IMR-90 (cell line): ENCODE measurements at regions not wholly inside any gene's neighbourhood (a gene's known extent, or its start where the extent isn't known, plus 50 kb on each side); places are given as distances from the start of the nearest gene placed in this dataset.

Experiments
- ATAC-seq: fragments of 200-7000 bp; cut with Tn5 transposase; 2 replicates; pipeline ENCODE4 v1.9.1; 2020; ENCODE audit warnings: low read depth, mild to moderate bottlenecking, moderate library complexity
- BruUV-seq: library from RNA; stranded (reverse); fragments of 400-500 nt; replicated peaks from 2 replicates; lab custom pipeline; 2021; lab: Mats Ljungman, UMichigan
- CTCF ChIA-PET: fragments of 300-600 bp; formaldehyde crosslinking; extraction: SDS; loops from one replicate; lab custom pipeline; 2021; ENCODE audit warnings: antibody characterized with exemption; lab: Yijun Ruan, JAX
- POLR2A ChIA-PET: fragments of 300-600 bp; sonication (Branson Sonifier 250); formaldehyde crosslinking; loops from one replicate; lab custom pipeline; 2022; ENCODE audit warnings: antibody characterized with exemption; ENCODE audit not compliant: unreplicated experiment; lab: Charles Lee
- DNase-seq: peaks from one replicate; pipeline ENCODE4 v3.0.0; 2013
- H2AFZ ChIP-seq: replicated peaks from 2 replicates; pipeline ENCODE3; 2013; ENCODE audit warnings: low read length, mild to moderate bottlenecking; ENCODE audit not compliant: poor library complexity
- H2AK5ac ChIP-seq: 2 replicates; pipeline ENCODE4 v1.6.1; 2013; ENCODE audit warnings: low read depth, low read length, inconsistent platforms
- H2AK9ac ChIP-seq: replicated peaks from 2 replicates; pipeline ENCODE3; 2013; ENCODE audit warnings: mild to moderate bottlenecking, low read depth, low read length, moderate library complexity; ENCODE audit not compliant: poor library complexity
- H2BK120ac ChIP-seq: 2 replicates; pipeline ENCODE4 v1.6.1; 2013; ENCODE audit warnings: low read depth, low read length, inconsistent platforms
- H2BK15ac ChIP-seq: 3 replicates; pipeline ENCODE4 v1.6.1; 2013; ENCODE audit warnings: low read depth, low read length, inconsistent platforms
- H2BK20ac ChIP-seq: 2 replicates; pipeline ENCODE4 v1.6.1; 2013; ENCODE audit warnings: low read depth, mild to moderate bottlenecking, inconsistent platforms, low read length, moderate library complexity
- H2BK5ac ChIP-seq: 2 replicates; pipeline ENCODE4 v1.6.1; 2013; ENCODE audit warnings: mild to moderate bottlenecking, low read depth, low read length, inconsistent platforms; ENCODE audit not compliant: poor library complexity, severe bottlenecking
- H3K14ac ChIP-seq: replicated peaks from 2 replicates; pipeline ENCODE4 v1.6.1; 2013; ENCODE audit warnings: low read depth, low read length, inconsistent platforms
- H3K18ac ChIP-seq: 2 replicates; pipeline ENCODE4 v1.6.1; 2013; ENCODE audit warnings: low read depth, low read length, control low read depth
- H3K23ac ChIP-seq: 2 replicates; pipeline ENCODE4 v1.6.1; 2013; ENCODE audit warnings: low read depth, low read length, inconsistent platforms
- H3K27ac ChIP-seq: 2 replicates; pipeline ENCODE4 v1.5.1; 2013; ENCODE audit warnings: mild to moderate bottlenecking, control low read depth, low read length; ENCODE audit not compliant: insufficient read depth
- H3K27me3 ChIP-seq: 2 replicates; pipeline ENCODE4 v1.6.1; 2013; ENCODE audit warnings: low read length; ENCODE audit not compliant: control insufficient read depth, insufficient read depth
- H3K36me3 ChIP-seq: 2 replicates; pipeline ENCODE4 v1.6.1; 2013; ENCODE audit warnings: low read length, mixed read lengths; ENCODE audit not compliant: control insufficient read depth, insufficient read depth
- H3K4ac ChIP-seq: 2 replicates; pipeline ENCODE4 v1.6.1; 2013; ENCODE audit warnings: low read depth, low read length, inconsistent platforms
- H3K4me1 ChIP-seq: 2 replicates; pipeline ENCODE4 v1.6.1; 2013; ENCODE audit warnings: low read length, mixed read lengths; ENCODE audit not compliant: control insufficient read depth, insufficient read depth
- H3K4me2 ChIP-seq: 2 replicates; pipeline ENCODE4 v1.6.1; 2013; ENCODE audit warnings: low read depth, mild to moderate bottlenecking, control low read depth, low read length, moderate library complexity
- H3K4me3 ChIP-seq: 2 replicates; pipeline ENCODE4 v1.5.1; 2013; ENCODE audit warnings: low read depth, mild to moderate bottlenecking, control low read depth, low read length, moderate library complexity; ENCODE audit not compliant: insufficient read depth
- H3K56ac ChIP-seq: 2 replicates; pipeline ENCODE4 v1.6.1; 2013; ENCODE audit warnings: low read length, inconsistent platforms; ENCODE audit not compliant: insufficient read depth; ENCODE audit errors: extremely low read depth
- H3K79me1 ChIP-seq, 2 experiments: 2 replicates each; pipeline ENCODE4 v1.6.1; 2013; ENCODE audit warnings: low read length in 2 of 2, inconsistent platforms in 1 of 2, low read depth in 1 of 2
- H3K9ac ChIP-seq: 2 replicates; pipeline ENCODE4 v1.6.1; 2013; ENCODE audit warnings: low read depth, low read length, control low read depth
- H3K9me1 ChIP-seq: 2 replicates; pipeline ENCODE4 v1.6.1; 2013; ENCODE audit warnings: low read length, inconsistent platforms; ENCODE audit not compliant: insufficient read depth
- H3K9me3 ChIP-seq: 2 replicates; pipeline ENCODE4 v1.6.1; 2013; ENCODE audit warnings: low read length; ENCODE audit not compliant: control insufficient read depth, insufficient read depth
- H4K20me1 ChIP-seq: 2 replicates; pipeline ENCODE4 v1.6.1; 2013; ENCODE audit warnings: low read length, inconsistent platforms; ENCODE audit not compliant: insufficient read depth
- H4K5ac ChIP-seq: 2 replicates; pipeline ENCODE4 v1.6.1; 2013; ENCODE audit warnings: mild to moderate bottlenecking, low read depth, low read length, control low read depth
- H4K8ac ChIP-seq, 2 experiments: 2 replicates each; pipeline ENCODE4 v1.6.1; 2013; ENCODE audit warnings: low read depth in 2 of 2, low read length in 2 of 2, control low read depth in 1 of 2, inconsistent platforms in 1 of 2
- H4K91ac ChIP-seq: 2 replicates; pipeline ENCODE4 v1.6.1; 2013; ENCODE audit warnings: low read depth, low read length, inconsistent platforms; ENCODE audit not compliant: insufficient read depth
- BHLHE40 ChIP-seq: fragments of 150-350 bp; IDR thresholded peaks from 2 replicates; pipeline ENCODE4 v1.6.1; 2016; ENCODE audit warnings: mild to moderate bottlenecking, low read depth, low read length
- CEBPB ChIP-seq: IDR thresholded peaks from 2 replicates; pipeline ENCODE4 v1.6.1; 2012; ENCODE audit warnings: low read depth, low read length, improper control_type of control experiment
- CHD1 ChIP-seq: IDR thresholded peaks from 2 replicates; pipeline ENCODE4 v1.6.1; 2012; ENCODE audit warnings: low read depth, low read length, improper control_type of control experiment
- FOS ChIP-seq: fragments of 150-350 bp; IDR thresholded peaks from 2 replicates; pipeline ENCODE4 v1.6.1; 2016; ENCODE audit warnings: low read depth, low read length
- MAFK ChIP-seq: IDR thresholded peaks from 2 replicates; pipeline ENCODE4 v1.6.1; 2012; ENCODE audit warnings: low read depth, low read length, improper control_type of control experiment
- MAZ ChIP-seq: IDR thresholded peaks from 2 replicates; pipeline ENCODE4 v1.6.1; 2012; ENCODE audit warnings: low read depth, mild to moderate bottlenecking, low read length, improper control_type of control experiment, moderate library complexity, borderline replicate concordance
- MXI1 ChIP-seq: IDR thresholded peaks from 2 replicates; pipeline ENCODE4 v1.6.1; 2012; ENCODE audit warnings: low read depth, mild to moderate bottlenecking, low read length, moderate library complexity, borderline replicate concordance
- NFE2L2 ChIP-seq: fragments of 150-350 bp; IDR thresholded peaks from 2 replicates; pipeline ENCODE4 v1.6.1; 2016; ENCODE audit warnings: low read depth, mild to moderate bottlenecking, low read length
- POLR2A ChIP-seq: IDR thresholded peaks from 2 replicates; pipeline ENCODE4 v1.6.1; 2012; ENCODE audit warnings: mild to moderate bottlenecking, low read depth, low read length
- RAD21 ChIP-seq: IDR thresholded peaks from 2 replicates; pipeline ENCODE4 v1.6.1; 2012; ENCODE audit warnings: low read length, improper control_type of control experiment
- RCOR1 ChIP-seq: IDR thresholded peaks from 2 replicates; pipeline ENCODE4 v1.6.1; 2012; ENCODE audit warnings: mild to moderate bottlenecking, low read length, improper control_type of control experiment; ENCODE audit not compliant: insufficient replicate concordance
- RFX5 ChIP-seq: IDR thresholded peaks from 2 replicates; pipeline ENCODE4 v1.8.0; 2012; ENCODE audit warnings: low read depth, mild to moderate bottlenecking, low read length, moderate library complexity
- SMC3 ChIP-seq: fragments of 150-350 bp; IDR thresholded peaks from 2 replicates; pipeline ENCODE4 v1.6.1; 2016; ENCODE audit warnings: low read depth, mild to moderate bottlenecking, antibody characterized with exemption, low read length, moderate library complexity
- USF2 ChIP-seq: fragments of 150-350 bp; IDR thresholded peaks from 2 replicates; pipeline ENCODE4 v1.6.1; 2017; ENCODE audit warnings: mild to moderate bottlenecking, antibody characterized with exemption, low read length, low read depth
- WGBS, 2 experiments: methylation state at CpG; one replicate each; pipeline versions ENCODE4 v1.1.5 to v1.1.7; 2013; ENCODE audit warnings: missing lambda C conversion rate in 2 of 2; ENCODE audit not compliant: insufficient read length in 1 of 2; ENCODE audit errors: extremely low coverage in 2 of 2; 5-methylcytosine and 5-hydroxymethylcytosine counted together
- dilution Hi-C: fragments of 300-500 bp; cut with HindIII; formaldehyde crosslinking; loops from one replicate; pipeline ENCODE4 v1.14.3; 2018; ENCODE audit warnings: low sequenced_read_pairs; ENCODE audit not compliant: unreplicated experiment
- in situ Hi-C: fragments of 300-500 bp; cut with MboI; formaldehyde crosslinking; loops from 3 replicates; pipeline ENCODE4 v1.14.3; 2019; ENCODE audit warnings: low sequenced_read_pairs, inconsistent platforms, mixed read lengths
- intact Hi-C: fragments of 100-400 bp; cut with micrococcal nuclease; formaldehyde crosslinking; loops from 2 replicates; pipeline ENCODE4 v1.10.0; 2022
- TF ChIP-seq, protein P1 (sequence below): fragments of 150-350 bp; IDR thresholded peaks from 2 replicates; pipeline ENCODE4 v1.6.1; 2016; ENCODE audit warnings: low read depth, mild to moderate bottlenecking, low read length, moderate library complexity, borderline replicate concordance
- TF ChIP-seq, protein P2 (sequence below): conservative IDR thresholded peaks from 2 replicates; pipeline ENCODE4 v1.5.1; 2012; ENCODE audit warnings: mild to moderate bottlenecking, low read depth, low read length, improper control_type of control experiment

GRCh38 chr13:39928261-39928660 lies 272.8 kb downstream of the COG6 start:
- Histone ChIP-seq H2BK120ac (no peak overlapping the region), H2BK5ac (no peak overlapping the region), H4K8ac (no peak overlapping the region), H3K27ac (no peak overlapping the region), H3K4me3 (no peak overlapping the region), H3K18ac (no peak overlapping the region), H3K36me3 (no peaks in the 10 kb centered on the region), H4K91ac (no peak overlapping the region), H4K5ac (no peak overlapping the region), H2AK5ac (no peak overlapping the region), H3K14ac (no peak overlapping the region), H3K4me1 (no peaks in the 10 kb centered on the region), H3K9ac (no peak overlapping the region), H2BK15ac (no peak overlapping the region), H3K27me3 (no peaks in the 10 kb centered on the region), H4K20me1 (no peaks in the 10 kb centered on the region), H2BK20ac (no peak overlapping the region), H3K4me2 (no peak overlapping the region), H2AK9ac (no peak overlapping the region), H3K79me1 (no peaks in the 10 kb centered on the region), H3K4ac (no peak overlapping the region), H2AFZ (no peak overlapping the region), H3K23ac (no peak overlapping the region), H3K9me1 (no peaks in the 10 kb centered on the region), H3K56ac (no peak overlapping the region), H3K9me3 (no peaks in the 10 kb centered on the region)
- intact Hi-C loops, result no loop called here
- dilution Hi-C loops, result no loop called here
- ChIA-PET CTCF (no interaction called here), POLR2A (no interaction called here)
- 43% methylated on average over 1 of the region's 2 CpGs; no CpG with 5 or more reads in 1 of the 2 experiments for WGBS, 2 experiments
- TF ChIP-seq USF2 (no peak), RFX5 (no peak), CHD1 (no peak), SMC3 (no peak), NFE2L2 (no peak), MAZ (no peak), MXI1 (no peak), RAD21 (no peak), POLR2A (no peak), FOS (no peak), RCOR1 (no peak), MAFK (no peak), CEBPB (no peak), BHLHE40 (no peak)
- TF ChIP-seq, protein P1, sequence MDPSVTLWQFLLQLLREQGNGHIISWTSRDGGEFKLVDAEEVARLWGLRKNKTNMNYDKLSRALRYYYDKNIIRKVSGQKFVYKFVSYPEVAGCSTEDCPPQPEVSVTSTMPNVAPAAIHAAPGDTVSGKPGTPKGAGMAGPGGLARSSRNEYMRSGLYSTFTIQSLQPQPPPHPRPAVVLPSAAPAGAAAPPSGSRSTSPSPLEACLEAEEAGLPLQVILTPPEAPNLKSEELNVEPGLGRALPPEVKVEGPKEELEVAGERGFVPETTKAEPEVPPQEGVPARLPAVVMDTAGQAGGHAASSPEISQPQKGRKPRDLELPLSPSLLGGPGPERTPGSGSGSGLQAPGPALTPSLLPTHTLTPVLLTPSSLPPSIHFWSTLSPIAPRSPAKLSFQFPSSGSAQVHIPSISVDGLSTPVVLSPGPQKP, result no peak
- TF ChIP-seq, protein P2, sequence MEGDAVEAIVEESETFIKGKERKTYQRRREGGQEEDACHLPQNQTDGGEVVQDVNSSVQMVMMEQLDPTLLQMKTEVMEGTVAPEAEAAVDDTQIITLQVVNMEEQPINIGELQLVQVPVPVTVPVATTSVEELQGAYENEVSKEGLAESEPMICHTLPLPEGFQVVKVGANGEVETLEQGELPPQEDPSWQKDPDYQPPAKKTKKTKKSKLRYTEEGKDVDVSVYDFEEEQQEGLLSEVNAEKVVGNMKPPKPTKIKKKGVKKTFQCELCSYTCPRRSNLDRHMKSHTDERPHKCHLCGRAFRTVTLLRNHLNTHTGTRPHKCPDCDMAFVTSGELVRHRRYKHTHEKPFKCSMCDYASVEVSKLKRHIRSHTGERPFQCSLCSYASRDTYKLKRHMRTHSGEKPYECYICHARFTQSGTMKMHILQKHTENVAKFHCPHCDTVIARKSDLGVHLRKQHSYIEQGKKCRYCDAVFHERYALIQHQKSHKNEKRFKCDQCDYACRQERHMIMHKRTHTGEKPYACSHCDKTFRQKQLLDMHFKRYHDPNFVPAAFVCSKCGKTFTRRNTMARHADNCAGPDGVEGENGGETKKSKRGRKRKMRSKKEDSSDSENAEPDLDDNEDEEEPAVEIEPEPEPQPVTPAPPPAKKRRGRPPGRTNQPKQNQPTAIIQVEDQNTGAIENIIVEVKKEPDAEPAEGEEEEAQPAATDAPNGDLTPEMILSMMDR, result no peak
- no peak for DNase-seq
- BruUV-seq, result no TSS peak
- ATAC-seq, result no peak
- in situ Hi-C loops, result no loop called here
